ENCODE measurements at regions not wholly inside any gene's neighbourhood (a gene's known extent, or its start where the extent isn't known, plus 50 kb on each side); places are given as distances from the start of the nearest gene placed in this dataset.

DNA sequence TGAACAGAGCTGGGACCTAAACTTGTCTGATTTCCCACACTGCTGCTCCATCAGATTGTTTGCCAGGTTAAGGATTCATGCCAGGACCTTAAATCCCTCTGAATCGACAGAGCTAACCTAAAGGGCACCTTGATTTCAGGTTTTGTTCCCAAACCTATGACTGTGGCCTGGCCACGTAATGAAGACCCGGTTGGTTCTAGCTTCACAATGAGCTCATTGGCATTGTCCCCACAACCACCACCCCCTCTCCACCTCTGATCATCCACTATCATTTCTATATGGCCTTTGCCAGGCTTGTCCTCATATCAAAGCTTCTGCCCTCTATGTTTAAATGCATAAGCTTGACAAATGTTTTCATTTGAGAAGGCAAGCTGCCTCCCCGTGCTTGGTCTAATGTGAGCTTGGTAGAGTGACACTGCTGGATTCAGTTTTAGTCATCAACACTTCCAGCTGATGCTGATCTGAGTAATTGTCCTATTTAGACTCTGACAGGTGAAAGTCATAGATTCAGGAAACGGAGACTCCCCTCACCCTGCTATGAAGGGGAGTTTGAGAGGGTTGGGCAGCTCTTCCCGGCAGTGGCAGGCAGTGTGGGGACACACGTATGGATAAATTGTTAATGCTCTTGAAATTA lies 407.1 kb upstream of the CFAP20DC start:
- no peak for TF ChIP-seq REST (IDR thresholded peaks at IDR 0.05; ENCODE audit: insufficient read depth in 1 of 2, low read depth in 2 of 2, low read length in 2 of 2)

DNA sequence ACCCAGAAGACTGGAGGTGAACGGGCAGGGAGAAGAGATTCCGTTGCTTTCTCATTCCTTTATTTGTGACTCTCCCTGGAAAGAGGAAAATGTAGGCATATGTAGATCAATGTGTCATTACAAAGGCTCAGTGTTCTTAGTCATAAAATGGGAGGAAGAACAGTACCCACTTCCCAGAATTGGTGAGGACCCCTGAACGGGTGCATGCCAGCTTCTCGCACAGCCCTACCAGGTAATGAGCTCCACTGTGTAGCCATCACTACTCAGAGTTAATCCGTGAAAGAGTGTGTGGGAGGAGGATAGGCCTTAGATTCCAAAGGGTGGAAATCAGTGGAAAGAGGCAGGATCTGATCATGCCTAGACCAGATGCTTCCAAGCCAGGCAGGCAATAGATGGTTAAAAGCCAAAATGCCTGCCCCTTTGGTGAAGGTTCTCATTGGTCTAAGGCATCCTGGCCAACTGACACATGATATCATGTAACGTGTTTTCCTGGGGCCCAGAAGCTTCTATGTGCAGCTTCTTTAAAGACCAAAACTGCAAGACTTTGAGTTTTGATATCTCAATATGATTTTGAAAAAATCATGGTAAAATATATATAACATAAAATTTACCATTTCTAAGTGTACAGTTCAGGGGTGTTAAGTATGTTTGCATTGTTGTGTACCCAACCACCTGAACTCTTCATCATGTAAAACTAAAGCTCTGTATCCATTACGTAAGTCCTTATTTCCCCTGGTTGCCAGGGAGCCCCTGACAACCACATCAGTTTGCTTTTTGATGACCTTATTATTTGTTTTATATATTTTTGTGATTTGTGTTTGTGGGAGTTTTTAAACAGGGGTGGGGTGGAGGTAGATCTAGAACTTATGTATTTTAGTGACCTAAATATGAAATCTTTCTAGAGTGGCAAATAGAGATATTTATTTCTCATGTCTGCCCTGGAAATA lies 402.2 kb upstream of the CFAP20DC start:
- TF ChIP-seq SIN3A (IDR thresholded peaks at IDR 0.05; ENCODE audit: borderline replicate concordance, insufficient read depth, low read length) (no peak), TAF1 (IDR thresholded peaks at IDR 0.05; ENCODE audit: borderline replicate concordance, insufficient read depth, low read length) (no peak), FOXP2 (optimal IDR thresholded peaks at IDR 0.05; ENCODE audit: borderline replicate concordance, extremely low read depth, extremely low read length, insufficient read depth) (no peak), POLR2AphosphoS5 (IDR thresholded peaks at IDR 0.05; ENCODE audit: low read depth, low read length) (no peak), REST (IDR thresholded peaks at IDR 0.05; ENCODE audit: insufficient read depth in 1 of 2, low read depth in 2 of 2, low read length in 2 of 2) (no peak)

DNA sequence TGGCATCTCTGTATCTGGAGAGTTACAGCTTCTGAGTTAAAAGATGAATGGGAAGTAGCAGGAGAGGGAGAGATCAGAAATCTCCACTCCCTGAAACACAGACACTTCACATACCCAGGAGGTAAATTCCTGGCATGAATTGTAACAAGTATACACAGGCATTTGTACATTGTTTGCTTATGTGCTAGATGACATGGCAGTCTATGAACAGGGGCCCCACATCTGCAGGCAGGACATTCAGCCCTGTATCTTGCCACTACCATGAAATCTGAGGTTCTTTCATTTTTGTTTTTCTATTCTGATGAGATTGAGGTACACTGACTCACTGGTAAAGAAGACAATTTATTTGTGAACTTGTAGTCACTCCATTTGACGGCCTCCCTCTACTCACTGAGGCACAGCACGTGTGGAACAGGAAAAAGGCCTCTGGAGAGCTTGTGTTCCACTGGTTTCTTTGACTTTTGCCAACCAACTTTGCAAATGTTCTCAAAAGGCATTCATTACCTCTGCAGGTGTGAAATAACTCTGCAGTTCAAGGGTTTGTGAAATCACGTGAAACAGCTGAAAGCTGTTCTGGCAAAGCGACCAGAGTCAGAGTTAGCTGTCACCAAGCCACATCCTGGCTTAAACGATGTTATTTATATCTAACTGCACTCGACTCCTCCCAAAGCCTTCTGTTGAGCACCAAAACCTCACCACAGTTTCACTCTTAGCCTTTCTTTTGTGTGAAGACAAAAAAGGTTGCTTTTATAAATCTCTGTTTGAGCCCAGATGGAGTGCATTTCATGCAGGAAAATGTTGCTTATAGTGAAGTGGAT lies 401.3 kb upstream of the CFAP20DC start:
- TF ChIP-seq SIN3A (IDR thresholded peaks at IDR 0.05; ENCODE audit: borderline replicate concordance, insufficient read depth, low read length) (no peak), POLR2AphosphoS5 (IDR thresholded peaks at IDR 0.05; ENCODE audit: low read depth, low read length) (no peak), FOXP2 (optimal IDR thresholded peaks at IDR 0.05; ENCODE audit: borderline replicate concordance, extremely low read depth, extremely low read length, insufficient read depth) (no peak), REST (IDR thresholded peaks at IDR 0.05; ENCODE audit: insufficient read depth in 1 of 2, low read depth in 2 of 2, low read length in 2 of 2) (no peak), TAF1 (IDR thresholded peaks at IDR 0.05; ENCODE audit: borderline replicate concordance, insufficient read depth, low read length) (no peak)

GRCh38 chr3:59450437-59450836 lies 400.6 kb upstream of the CFAP20DC start:
- TF ChIP-seq POLR2AphosphoS5 (IDR thresholded peaks at IDR 0.05; ENCODE audit: low read depth, low read length) (no peak), FOXP2 (optimal IDR thresholded peaks at IDR 0.05; ENCODE audit: borderline replicate concordance, extremely low read depth, extremely low read length, insufficient read depth) (no peak), TAF1 (IDR thresholded peaks at IDR 0.05; ENCODE audit: borderline replicate concordance, insufficient read depth, low read length) (no peak), SIN3A (IDR thresholded peaks at IDR 0.05; ENCODE audit: borderline replicate concordance, insufficient read depth, low read length) (no peak), REST (IDR thresholded peaks at IDR 0.05; ENCODE audit: insufficient read depth in 1 of 2, low read depth in 2 of 2, low read length in 2 of 2) (no peak)
